ENCODE measurements at regions not wholly inside any gene's neighbourhood (a gene's known extent, or its start where the extent isn't known, plus 50 kb on each side); places are given as distances from the start of the nearest gene placed in this dataset.

DNA sequence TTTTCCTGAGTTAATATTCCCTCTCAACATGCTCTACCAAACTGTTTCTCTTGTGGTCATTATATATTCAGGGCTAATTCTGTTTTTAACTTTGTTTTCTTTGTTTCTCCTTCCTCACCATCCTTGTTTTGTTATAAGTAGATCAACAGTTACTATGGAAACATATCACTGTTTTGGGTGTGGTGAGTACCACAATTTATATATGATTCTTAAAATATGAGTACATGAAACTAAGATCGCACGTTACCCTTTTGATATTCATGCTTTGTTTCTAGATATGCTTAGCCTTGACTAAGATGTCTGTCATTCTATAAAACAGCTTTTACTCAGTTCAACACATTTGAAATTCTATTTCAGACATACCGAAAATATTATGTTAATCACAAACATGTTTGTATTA lies 232.3 kb upstream of the ITGA4 start:
- Histone ChIP-seq H3K4me2 (ENCODE audit: control insufficient read depth, extremely low read depth, insufficient read depth, low read depth, low read length) (no peak overlapping the region), H3K9ac (ENCODE audit: control insufficient read depth, extremely low read depth, insufficient read depth, low read length) (no peak overlapping the region), H2AFZ (ENCODE audit: control insufficient read depth, low read length) (no peak overlapping the region), H3K4me1 (ENCODE audit: control insufficient read depth, extremely low read depth, insufficient read depth, low read length) (peaks cover 2% of the 10 kb centered on the region), H3K27me3 (ENCODE audit: control insufficient read depth, extremely low read depth, insufficient read depth, low read length) (no peaks in the 10 kb centered on the region), H3K36me3 (ENCODE audit: control insufficient read depth in 2 of 2, extremely low read depth in 1 of 2, insufficient read depth in 2 of 2, low read length in 2 of 2) (no peaks in the 10 kb centered on the region), H4K20me1 (ENCODE audit: control insufficient read depth, extremely low read depth, insufficient read depth, low read length) (no peaks in the 10 kb centered on the region), H3K9me1 (ENCODE audit: control insufficient read depth, extremely low read depth, insufficient read depth, low read length) (no peaks in the 10 kb centered on the region), H3K9me3 (ENCODE audit: control insufficient read depth, low read depth, low read length) (no peaks in the 10 kb centered on the region), H3K79me2 (ENCODE audit: control insufficient read depth, insufficient read depth, low read length) (no peaks in the 10 kb centered on the region), H3K4me3 (ENCODE audit: control insufficient read depth in 2 of 3, extremely low read depth in 1 of 3, insufficient read depth in 2 of 3, low read depth in 1 of 3, low read length in 3 of 3) (no peak overlapping the region), H3K27ac (ENCODE audit: control insufficient read depth, insufficient read depth, low read length) (no peak overlapping the region)
- DNase-seq (ENCODE audit: low read depth, low spot score) (no peak), FAIRE-seq (no peak)
- dilution Hi-C loops (cut with MboI; ENCODE audit: extremely low pct_ligation_motif_present, low sequenced_read_pairs): no loop called here
- TF ChIP-seq, protein P1, sequence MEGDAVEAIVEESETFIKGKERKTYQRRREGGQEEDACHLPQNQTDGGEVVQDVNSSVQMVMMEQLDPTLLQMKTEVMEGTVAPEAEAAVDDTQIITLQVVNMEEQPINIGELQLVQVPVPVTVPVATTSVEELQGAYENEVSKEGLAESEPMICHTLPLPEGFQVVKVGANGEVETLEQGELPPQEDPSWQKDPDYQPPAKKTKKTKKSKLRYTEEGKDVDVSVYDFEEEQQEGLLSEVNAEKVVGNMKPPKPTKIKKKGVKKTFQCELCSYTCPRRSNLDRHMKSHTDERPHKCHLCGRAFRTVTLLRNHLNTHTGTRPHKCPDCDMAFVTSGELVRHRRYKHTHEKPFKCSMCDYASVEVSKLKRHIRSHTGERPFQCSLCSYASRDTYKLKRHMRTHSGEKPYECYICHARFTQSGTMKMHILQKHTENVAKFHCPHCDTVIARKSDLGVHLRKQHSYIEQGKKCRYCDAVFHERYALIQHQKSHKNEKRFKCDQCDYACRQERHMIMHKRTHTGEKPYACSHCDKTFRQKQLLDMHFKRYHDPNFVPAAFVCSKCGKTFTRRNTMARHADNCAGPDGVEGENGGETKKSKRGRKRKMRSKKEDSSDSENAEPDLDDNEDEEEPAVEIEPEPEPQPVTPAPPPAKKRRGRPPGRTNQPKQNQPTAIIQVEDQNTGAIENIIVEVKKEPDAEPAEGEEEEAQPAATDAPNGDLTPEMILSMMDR (optimal IDR thresholded peaks at IDR 0.05 in 1 of 3, IDR thresholded peaks at IDR 0.05 in 1 of 3, conservative IDR thresholded peaks at IDR 0.05 in 1 of 3; ENCODE audit: extremely low read depth in 1 of 3, insufficient read depth in 2 of 3, low read length in 3 of 3): no peak
- TF ChIP-seq EZH2 (IDR thresholded peaks at IDR 0.05; ENCODE audit: low read length): no peak

DNA sequence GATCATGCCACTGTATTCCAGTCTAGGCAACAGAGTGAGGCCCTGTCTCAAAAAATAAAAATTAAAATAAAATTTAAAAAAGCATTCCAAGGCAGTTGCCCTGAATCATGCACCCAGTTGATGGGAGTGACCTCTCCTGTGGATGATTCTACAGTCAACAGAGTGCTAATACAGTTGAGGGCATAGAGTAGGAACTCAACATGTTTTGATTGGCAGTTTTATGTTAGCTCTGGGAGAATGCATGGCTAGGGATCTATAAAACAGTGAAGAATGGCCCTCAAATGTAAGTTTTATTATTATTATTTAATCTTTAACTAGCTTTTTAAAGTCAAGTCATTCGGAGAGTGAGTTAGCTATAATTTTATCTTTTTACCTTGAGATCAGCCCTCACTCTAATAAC lies 228.5 kb upstream of the ITGA4 start:
- no peak for DNase-seq (ENCODE audit: low read depth, low spot score)
- no peak overlapping the region for H3K4me2 ChIP-seq (ENCODE audit: control insufficient read depth, extremely low read depth, insufficient read depth, low read depth, low read length)
- peaks cover 2% of the 10 kb centered on the region for H3K4me1 ChIP-seq (ENCODE audit: control insufficient read depth, extremely low read depth, insufficient read depth, low read length)
- H3K27ac ChIP-seq (ENCODE audit: control insufficient read depth, insufficient read depth, low read length): no peak overlapping the region
- no peaks in the 10 kb centered on the region for H3K9me1 ChIP-seq (ENCODE audit: control insufficient read depth, extremely low read depth, insufficient read depth, low read length)
- TF ChIP-seq, protein P1 (optimal IDR thresholded peaks at IDR 0.05 in 1 of 3, IDR thresholded peaks at IDR 0.05 in 1 of 3, conservative IDR thresholded peaks at IDR 0.05 in 1 of 3; ENCODE audit: extremely low read depth in 1 of 3, insufficient read depth in 2 of 3, low read length in 3 of 3): no peak
- TF ChIP-seq EZH2 (IDR thresholded peaks at IDR 0.05; ENCODE audit: low read length): no peak
- H3K27me3 ChIP-seq (ENCODE audit: control insufficient read depth, extremely low read depth, insufficient read depth, low read length): no peaks in the 10 kb centered on the region
- no peak overlapping the region for H2AFZ ChIP-seq (ENCODE audit: control insufficient read depth, low read length)
- no peaks in the 10 kb centered on the region for H3K36me3 ChIP-seq (ENCODE audit: control insufficient read depth in 2 of 2, extremely low read depth in 1 of 2, insufficient read depth in 2 of 2, low read length in 2 of 2)
- no peak for FAIRE-seq
- no peak overlapping the region for H3K4me3 ChIP-seq (ENCODE audit: control insufficient read depth in 2 of 3, extremely low read depth in 1 of 3, insufficient read depth in 2 of 3, low read depth in 1 of 3, low read length in 3 of 3)
- H3K79me2 ChIP-seq (ENCODE audit: control insufficient read depth, insufficient read depth, low read length): no peaks in the 10 kb centered on the region
- H4K20me1 ChIP-seq (ENCODE audit: control insufficient read depth, extremely low read depth, insufficient read depth, low read length): no peaks in the 10 kb centered on the region
- dilution Hi-C loops (cut with MboI; ENCODE audit: extremely low pct_ligation_motif_present, low sequenced_read_pairs): no loop called here
- no peak overlapping the region for H3K9ac ChIP-seq (ENCODE audit: control insufficient read depth, extremely low read depth, insufficient read depth, low read length)
- no peaks in the 10 kb centered on the region for H3K9me3 ChIP-seq (ENCODE audit: control insufficient read depth, low read depth, low read length)
